ENCODE measurements at regions not wholly inside any gene's neighbourhood (a gene's known extent, or its start where the extent isn't known, plus 50 kb on each side); places are given as distances from the start of the nearest gene placed in this dataset.

GRCh38 chr13:23506071-23506806 is 64.0 kb upstream of the TNFRSF19 start:
- H3K27ac ChIP-seq (ENCODE audit: insufficient read depth, low read length) = peak overlapping the region; percentile 89
- no peaks in the 10 kb centered on the region for H4K20me1 ChIP-seq (ENCODE audit: insufficient read depth, low read length)
- peak overlapping the region; percentile 57; the same call in 1 of the 2 replicates for H3K9ac ChIP-seq (ENCODE audit: low read depth, low read length)
- peak; percentile 39 for DNase-seq
- WGBS, 2 experiments (ENCODE audit: extremely low coverage in 2 of 2, insufficient read length in 1 of 2) = 88% methylated on average over 1 of the region's 8 CpGs; no CpG with 5 or more reads in 1 of the 2 experiments
- no peak overlapping the region for H2AK9ac ChIP-seq (replicated peaks; ENCODE audit: low read depth, low read length, poor library complexity)
- peak overlapping the region; percentile 57 for H3K23ac ChIP-seq (ENCODE audit: low read depth, low read length)
- peak overlapping the region; percentile 2 to 73 for H4K8ac ChIP-seq (ENCODE audit: low read depth in 2 of 2, low read length in 2 of 2)
- no peak overlapping the region for H3K4me3 ChIP-seq (ENCODE audit: insufficient read depth, low read depth, low read length)
- no peaks in the 10 kb centered on the region for H3K9me3 ChIP-seq (ENCODE audit: control insufficient read depth, insufficient read depth, low read length)
- peaks cover 0 to 24% of the 10 kb centered on the region in 2 experiments; a peak in 2 of 4 replicates for H3K79me1 ChIP-seq (ENCODE audit: low read depth in 1 of 2, low read length in 2 of 2)
- H4K91ac ChIP-seq (ENCODE audit: insufficient read depth, low read depth, low read length) = peak overlapping the region; percentile 90
- peak overlapping the region; percentile 74 for H2AFZ ChIP-seq (replicated peaks; ENCODE audit: low read length, poor library complexity)
- H2BK20ac ChIP-seq (ENCODE audit: low read depth, low read length) = peak overlapping the region; percentile 90
- H4K5ac ChIP-seq (ENCODE audit: low read depth, low read length) = peak overlapping the region; percentile 65
- H3K4ac ChIP-seq (ENCODE audit: low read depth, low read length) = peak overlapping the region; percentile 76
- ChIA-PET POLR2A (ENCODE audit: unreplicated experiment) (no interaction called here), CTCF (interaction anchor here (0.6 to 1.6 kb wide), 4 partner anchors 10 to 232 kb away, joined by 3 to 4 read pairs (median 3); no protein-coding TSS in a partner anchor)
- in situ Hi-C loops (cut with MboI; ENCODE audit: low sequenced_read_pairs) (no loop called here), intact Hi-C loops (cut with micrococcal nuclease) (loop anchor here (5.0 kb wide), 1 partner anchor 166 kb away; no protein-coding TSS in a partner anchor), dilution Hi-C loops (cut with HindIII; ENCODE audit: low sequenced_read_pairs, unreplicated experiment) (no loop called here)
- peak overlapping the region; percentile 98 for H3K18ac ChIP-seq (ENCODE audit: low read depth, low read length)
- H3K56ac ChIP-seq (ENCODE audit: extremely low read depth, insufficient read depth, low read length) = peak overlapping the region; percentile 42
- H3K9me1 ChIP-seq (ENCODE audit: insufficient read depth, low read length) = peaks cover 32% of the 10 kb centered on the region
- ATAC-seq (ENCODE audit: low read depth) = no peak
- H3K27me3 ChIP-seq (ENCODE audit: control insufficient read depth, insufficient read depth, low read length) = no peaks in the 10 kb centered on the region
- H2BK5ac ChIP-seq (ENCODE audit: low read depth, low read length, poor library complexity, severe bottlenecking) = peak overlapping the region; percentile 82
- peaks cover 34% of the 10 kb centered on the region for H3K4me1 ChIP-seq (ENCODE audit: control insufficient read depth, insufficient read depth, low read length)
- no TSS peak for BruUV-seq (replicated peaks)
- H2AK5ac ChIP-seq (ENCODE audit: low read depth, low read length) = peak overlapping the region; percentile 95
- H2BK120ac ChIP-seq (ENCODE audit: low read depth, low read length) = peak overlapping the region; percentile 88
- H3K36me3 ChIP-seq (ENCODE audit: control insufficient read depth, insufficient read depth, low read length) = no peaks in the 10 kb centered on the region
- H3K4me2 ChIP-seq (ENCODE audit: low read depth, low read length) = no peak overlapping the region
- H2BK15ac ChIP-seq (ENCODE audit: low read depth, low read length) = peak overlapping the region; percentile 89
- peak overlapping the region; percentile 87 for H3K14ac ChIP-seq (replicated peaks; ENCODE audit: low read depth, low read length)
- TF ChIP-seq RAD21 (IDR thresholded peaks at IDR 0.05; ENCODE audit: low read length) = no peak
- TF ChIP-seq USF2 (IDR thresholded peaks at IDR 0.05; ENCODE audit: low read depth, low read length) = no peak
- TF ChIP-seq SMC3 (IDR thresholded peaks at IDR 0.05; ENCODE audit: low read depth, low read length) = no peak
- TF ChIP-seq CHD1 (IDR thresholded peaks at IDR 0.05; ENCODE audit: low read depth, low read length) = no peak
- no peak for TF ChIP-seq RCOR1 (IDR thresholded peaks at IDR 0.05; ENCODE audit: insufficient replicate concordance, low read length)
- no peak for TF ChIP-seq RFX5 (IDR thresholded peaks at IDR 0.05; ENCODE audit: low read depth, low read length)
- no peak for TF ChIP-seq MAZ (IDR thresholded peaks at IDR 0.05; ENCODE audit: borderline replicate concordance, low read depth, low read length)
- no peak for TF ChIP-seq BHLHE40 (IDR thresholded peaks at IDR 0.05; ENCODE audit: low read depth, low read length)
- no peak for TF ChIP-seq POLR2A (IDR thresholded peaks at IDR 0.05; ENCODE audit: low read depth, low read length)
- TF ChIP-seq CTCF (conservative IDR thresholded peaks at IDR 0.05; ENCODE audit: low read depth, low read length) = no peak
- no peak for TF ChIP-seq NFE2L2 (IDR thresholded peaks at IDR 0.05; ENCODE audit: low read depth, low read length)
- TF ChIP-seq FOS (IDR thresholded peaks at IDR 0.05; ENCODE audit: low read depth, low read length) = no peak
- no peak for TF ChIP-seq MXI1 (IDR thresholded peaks at IDR 0.05; ENCODE audit: borderline replicate concordance, low read depth, low read length)
- TF ChIP-seq MAFK (IDR thresholded peaks at IDR 0.05; ENCODE audit: low read depth, low read length) = no peak
- TF ChIP-seq ELK1 (IDR thresholded peaks at IDR 0.05; ENCODE audit: borderline replicate concordance, low read depth, low read length) = no peak

All from IMR-90 (cell line).